AG04449 (cell line): ENCODE measurements at regions not wholly inside any gene's neighbourhood (a gene's known extent, or its start where the extent isn't known, plus 50 kb on each side); places are given as distances from the start of the nearest gene placed in this dataset.

Source experiments
- CTCF ChIA-PET: fragments of 350-600 bp; formaldehyde crosslinking; extraction: SDS; loops from one replicate; lab custom pipeline; 2021; ENCODE audit warnings: antibody characterized with exemption; lab: Yijun Ruan, JAX
- POLR2A ChIA-PET: fragments of 400-600, 350-600 bp; formaldehyde crosslinking; extraction: SDS; loops from one replicate; lab custom pipeline; 2020; ENCODE audit warnings: antibody characterized with exemption, inconsistent platforms; lab: Yijun Ruan, JAX
- DNase-seq: peaks from one replicate; pipeline ENCODE4 v3.0.0-alpha.2; 2010; ENCODE audit warnings: low read depth, low spot score
- H3K4me3 ChIP-seq: 2 replicates; pipeline ENCODE4 v1.5.1; 2011; ENCODE audit warnings: low read depth, mild to moderate bottlenecking, control low read depth, low read length
- CTCF ChIP-seq: IDR thresholded peaks from one replicate; pipeline ENCODE4 v1.5.1; 2011; ENCODE audit warnings: mild to moderate bottlenecking, moderate library complexity, low read length, control low read depth, inconsistent platforms; ENCODE audit not compliant: insufficient read depth; ENCODE audit errors: missing control alignments

- CTCF ChIA-PET, result no interaction called here
Observed at GRCh38 chr7:17020250-17020649, 138.5 kb upstream of the AGR3 start.

GRCh38 chr7:17021205-17021604 is 139.4 kb upstream of the AGR3 start:
- TF ChIP-seq CTCF, result no peak
- H3K4me3 ChIP-seq, result no peak overlapping the region
- no peak for DNase-seq
- CTCF ChIA-PET, result no interaction called here
- POLR2A ChIA-PET, result no interaction called here

More at GRCh38 chr7:17020250-17020649, 138.5 kb upstream of the AGR3 start:
- POLR2A ChIA-PET, result no interaction called here
- no peak for TF ChIP-seq CTCF
- H3K4me3 ChIP-seq, result no peak overlapping the region
- DNase-seq, result no peak

- no peak overlapping the region for H3K4me3 ChIP-seq
- POLR2A ChIA-PET, result no interaction called here
- CTCF ChIA-PET, result no interaction called here
- TF ChIP-seq CTCF, result no peak
- DNase-seq, result no peak
Observed at GRCh38 chr7:17022920-17023319, 141.1 kb upstream of the AGR3 start.

- no peak for DNase-seq
- H3K4me3 ChIP-seq, result no peak overlapping the region
- CTCF ChIA-PET, result no interaction called here
- POLR2A ChIA-PET, result no interaction called here
- TF ChIP-seq CTCF, result no peak
Observed at GRCh38 chr7:17026269-17026668, 144.5 kb upstream of the AGR3 start.

GRCh38 chr7:17027143-17027788 is 145.5 kb upstream of the AGR3 start:
- no peak for DNase-seq
- ChIA-PET POLR2A (no interaction called here), CTCF (interaction anchor here (1.5 to 1.6 kb wide), 2 partner anchors 36 to 44 kb away, joined by 4 to 5 read pairs; no protein-coding TSS in a partner anchor)
- no peak overlapping the region for H3K4me3 ChIP-seq
- no peak for TF ChIP-seq CTCF

- no peak for DNase-seq
- H3K4me3 ChIP-seq, result no peak overlapping the region
- ChIA-PET POLR2A (no interaction called here), CTCF (interaction anchor here (1.5 to 1.6 kb wide), 2 partner anchors 35 to 45 kb away, joined by 4 to 5 read pairs; no protein-coding TSS in a partner anchor)
- TF ChIP-seq CTCF, result no peak
Observed at GRCh38 chr7:17027789-17028152, 146.0 kb upstream of the AGR3 start.
